HEK293T (cell line): ENCODE measurements at regions not wholly inside any gene's neighbourhood (a gene's known extent, or its start where the extent isn't known, plus 50 kb on each side); places are given as distances from the start of the nearest gene placed in this dataset.

Source experiments
- BHLHE40 ChIP-seq: fragments of 450-650 bp; IDR thresholded peaks from 2 replicates; pipeline ENCODE4 v1.6.1; 2016; ENCODE audit warnings: mild to moderate bottlenecking, moderate library complexity, borderline replicate concordance
- CTBP1 ChIP-seq: fragments of 450-650 bp; IDR thresholded peaks from 2 replicates; pipeline ENCODE4 v1.6.1; 2016; ENCODE audit warnings: borderline replicate concordance
- ELF4 ChIP-seq: fragments of 450-650 bp; IDR thresholded peaks from 2 replicates; pipeline ENCODE4 v1.6.1; 2017; ENCODE audit warnings: antibody characterized with exemption
- FOXA1 ChIP-seq: fragments of 450-650 bp; IDR thresholded peaks from 2 replicates; pipeline ENCODE4 v1.6.1; 2016; ENCODE audit warnings: mild to moderate bottlenecking
- FOXK2 ChIP-seq: fragments of 450-650 bp; IDR thresholded peaks from 2 replicates; pipeline ENCODE4 v1.6.1; 2016; ENCODE audit warnings: mild to moderate bottlenecking
- FOXM1 ChIP-seq: fragments of 450-650 bp; IDR thresholded peaks from 2 replicates; pipeline ENCODE4 v1.6.1; 2017; ENCODE audit warnings: mild to moderate bottlenecking, borderline replicate concordance
- HDGF ChIP-seq: fragments of 450-650 bp; IDR thresholded peaks from 2 replicates; pipeline ENCODE4 v1.6.1; 2017; ENCODE audit warnings: antibody characterized with exemption, borderline replicate concordance
- L3MBTL2 ChIP-seq: fragments of 450-650 bp; conservative IDR thresholded peaks from 2 replicates; pipeline ENCODE4 v1.6.1; 2016; ENCODE audit warnings: mild to moderate bottlenecking
- LEF1 ChIP-seq: fragments of 450-650 bp; IDR thresholded peaks from 2 replicates; pipeline ENCODE4 v1.6.1; 2017; ENCODE audit warnings: mild to moderate bottlenecking, borderline replicate concordance
- SP1 ChIP-seq: fragments of 450-650 bp; IDR thresholded peaks from 2 replicates; pipeline ENCODE4 v1.6.1; 2017
- SUZ12 ChIP-seq: fragments of 450-650 bp; IDR thresholded peaks from 2 replicates; pipeline ENCODE4 v1.6.1; 2016; ENCODE audit warnings: mild to moderate bottlenecking
- TARDBP ChIP-seq: fragments of 450-650 bp; IDR thresholded peaks from 2 replicates; pipeline ENCODE4 v1.6.1; 2016
- ZNF384 ChIP-seq: fragments of 450-650 bp; IDR thresholded peaks from 2 replicates; pipeline ENCODE4 v1.6.1; 2016

GRCh38 chr5:17738446-17738845 is 104.2 kb downstream of the TAF11L14 start:
- TF ChIP-seq TARDBP (no peak), SUZ12 (no peak), SP1 (no peak), FOXA1 (no peak), ZNF384 (no peak), HDGF (no peak), ELF4 (no peak), CTBP1 (no peak), FOXK2 (no peak), FOXM1 (no peak), L3MBTL2 (no peak), BHLHE40 (no peak), LEF1 (no peak)
